ENCODE measurements at regions not wholly inside any gene's neighbourhood (a gene's known extent, or its start where the extent isn't known, plus 50 kb on each side); places are given as distances from the start of the nearest gene placed in this dataset.

DNA sequence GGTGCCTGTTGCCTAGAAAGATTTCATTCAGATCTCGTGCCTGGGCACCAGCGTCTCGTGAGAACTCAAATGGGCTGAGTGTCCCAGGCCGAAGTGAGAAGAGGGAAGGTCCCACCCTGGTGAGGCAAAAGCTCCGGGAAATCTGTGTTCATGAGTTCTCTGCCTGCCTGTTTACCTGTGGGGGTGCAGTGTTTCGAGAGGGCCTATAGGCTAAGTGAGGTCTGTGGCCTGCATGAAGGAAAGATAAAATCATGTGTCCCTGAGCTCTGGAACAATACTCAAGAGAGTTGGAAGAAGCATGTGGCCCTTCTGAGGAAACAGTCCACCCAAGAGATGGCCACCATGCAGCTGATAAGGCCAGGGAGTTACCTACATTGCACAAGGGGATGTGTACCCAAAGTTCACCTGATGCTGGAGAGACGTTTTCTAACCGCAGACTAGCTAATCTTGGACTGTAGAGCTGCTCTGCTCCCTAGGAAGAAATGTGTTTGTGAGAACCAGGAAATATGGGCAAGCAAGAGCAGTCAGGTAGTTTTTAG is 63.5 kb upstream of the ST3GAL5 start:
- TF ChIP-seq, protein P1, sequence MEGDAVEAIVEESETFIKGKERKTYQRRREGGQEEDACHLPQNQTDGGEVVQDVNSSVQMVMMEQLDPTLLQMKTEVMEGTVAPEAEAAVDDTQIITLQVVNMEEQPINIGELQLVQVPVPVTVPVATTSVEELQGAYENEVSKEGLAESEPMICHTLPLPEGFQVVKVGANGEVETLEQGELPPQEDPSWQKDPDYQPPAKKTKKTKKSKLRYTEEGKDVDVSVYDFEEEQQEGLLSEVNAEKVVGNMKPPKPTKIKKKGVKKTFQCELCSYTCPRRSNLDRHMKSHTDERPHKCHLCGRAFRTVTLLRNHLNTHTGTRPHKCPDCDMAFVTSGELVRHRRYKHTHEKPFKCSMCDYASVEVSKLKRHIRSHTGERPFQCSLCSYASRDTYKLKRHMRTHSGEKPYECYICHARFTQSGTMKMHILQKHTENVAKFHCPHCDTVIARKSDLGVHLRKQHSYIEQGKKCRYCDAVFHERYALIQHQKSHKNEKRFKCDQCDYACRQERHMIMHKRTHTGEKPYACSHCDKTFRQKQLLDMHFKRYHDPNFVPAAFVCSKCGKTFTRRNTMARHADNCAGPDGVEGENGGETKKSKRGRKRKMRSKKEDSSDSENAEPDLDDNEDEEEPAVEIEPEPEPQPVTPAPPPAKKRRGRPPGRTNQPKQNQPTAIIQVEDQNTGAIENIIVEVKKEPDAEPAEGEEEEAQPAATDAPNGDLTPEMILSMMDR (IDR thresholded peaks at IDR 0.05) = no peak
- TF ChIP-seq POLR2A (IDR thresholded peaks at IDR 0.05) = no peak
